ENCODE measurements at regions not wholly inside any gene's neighbourhood (a gene's known extent, or its start where the extent isn't known, plus 50 kb on each side); places are given as distances from the start of the nearest gene placed in this dataset.
A peak's percentile ranks its signal among the peaks of the same experiment; 100 is the strongest.

DNA sequence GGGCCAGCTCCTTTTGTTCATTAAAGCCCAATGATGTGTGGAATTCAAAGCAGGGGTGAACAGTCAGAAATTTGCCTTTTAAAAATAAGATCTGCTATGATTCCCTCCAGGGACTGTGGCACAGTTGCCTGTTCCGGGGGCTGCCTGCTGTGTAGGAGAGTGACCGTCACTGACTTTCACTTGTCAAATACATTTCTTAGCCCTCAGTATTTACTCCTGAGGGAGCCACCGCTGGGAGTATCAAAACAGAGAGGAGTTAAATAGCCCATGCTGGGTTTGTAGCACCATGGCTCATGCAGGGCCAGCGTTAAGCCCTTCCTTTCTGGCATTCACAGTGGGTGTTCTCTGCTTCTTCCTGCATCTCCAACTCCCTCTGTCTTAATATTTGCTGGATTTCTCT lies 897.8 kb downstream of the SORCS3 start:
- Mint-ChIP-seq H3K9me3 (peaks cover 6% of the 10 kb centered on the region), H3K4me1 (peaks cover 57% of the 10 kb centered on the region), H3K27ac (peak overlapping the region; percentile 7; the same call in 1 of the 2 replicates), H3K4me3 (peak overlapping the region; percentile 16; the same call in 1 of the 2 replicates), H3K36me3 (0 out of 2 replicates have a peak, but pooled peaks cover 4% of the 10 kb centered on the region), H3K27me3 (ENCODE audit: low read depth) (no peaks in the 10 kb centered on the region; the same call in 1 of the 2 replicates)
- POLR2A ChIA-PET, result no interaction called here
- peak; percentile 22 for DNase-seq (ENCODE audit: low spot score)
- TF ChIP-seq ETV6 (CRISPR knock-in tag; IDR thresholded peaks at IDR 0.05) (peak; percentile 47; the same call in 1 of the 2 replicates), TEAD1 (CRISPR knock-in tag; IDR thresholded peaks at IDR 0.05) (0 out of 2 replicates have a peak, but pooled peaks have one; percentile 46), SP1 (CRISPR knock-in tag; conservative IDR thresholded peaks at IDR 0.05) (0 out of 2 replicates have a peak, but pooled peaks have one; percentile 41), ZNF423 (CRISPR knock-in tag; IDR thresholded peaks at IDR 0.05) (peak; percentile 87), ZNF416 (CRISPR knock-in tag; IDR thresholded peaks at IDR 0.05) (no peak)
- TF ChIP-seq, protein P1, sequence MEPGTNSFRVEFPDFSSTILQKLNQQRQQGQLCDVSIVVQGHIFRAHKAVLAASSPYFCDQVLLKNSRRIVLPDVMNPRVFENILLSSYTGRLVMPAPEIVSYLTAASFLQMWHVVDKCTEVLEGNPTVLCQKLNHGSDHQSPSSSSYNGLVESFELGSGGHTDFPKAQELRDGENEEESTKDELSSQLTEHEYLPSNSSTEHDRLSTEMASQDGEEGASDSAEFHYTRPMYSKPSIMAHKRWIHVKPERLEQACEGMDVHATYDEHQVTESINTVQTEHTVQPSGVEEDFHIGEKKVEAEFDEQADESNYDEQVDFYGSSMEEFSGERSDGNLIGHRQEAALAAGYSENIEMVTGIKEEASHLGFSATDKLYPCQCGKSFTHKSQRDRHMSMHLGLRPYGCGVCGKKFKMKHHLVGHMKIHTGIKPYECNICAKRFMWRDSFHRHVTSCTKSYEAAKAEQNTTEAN (CRISPR knock-in tag; IDR thresholded peaks at IDR 0.05), result no peak
- TF ChIP-seq, protein P2, sequence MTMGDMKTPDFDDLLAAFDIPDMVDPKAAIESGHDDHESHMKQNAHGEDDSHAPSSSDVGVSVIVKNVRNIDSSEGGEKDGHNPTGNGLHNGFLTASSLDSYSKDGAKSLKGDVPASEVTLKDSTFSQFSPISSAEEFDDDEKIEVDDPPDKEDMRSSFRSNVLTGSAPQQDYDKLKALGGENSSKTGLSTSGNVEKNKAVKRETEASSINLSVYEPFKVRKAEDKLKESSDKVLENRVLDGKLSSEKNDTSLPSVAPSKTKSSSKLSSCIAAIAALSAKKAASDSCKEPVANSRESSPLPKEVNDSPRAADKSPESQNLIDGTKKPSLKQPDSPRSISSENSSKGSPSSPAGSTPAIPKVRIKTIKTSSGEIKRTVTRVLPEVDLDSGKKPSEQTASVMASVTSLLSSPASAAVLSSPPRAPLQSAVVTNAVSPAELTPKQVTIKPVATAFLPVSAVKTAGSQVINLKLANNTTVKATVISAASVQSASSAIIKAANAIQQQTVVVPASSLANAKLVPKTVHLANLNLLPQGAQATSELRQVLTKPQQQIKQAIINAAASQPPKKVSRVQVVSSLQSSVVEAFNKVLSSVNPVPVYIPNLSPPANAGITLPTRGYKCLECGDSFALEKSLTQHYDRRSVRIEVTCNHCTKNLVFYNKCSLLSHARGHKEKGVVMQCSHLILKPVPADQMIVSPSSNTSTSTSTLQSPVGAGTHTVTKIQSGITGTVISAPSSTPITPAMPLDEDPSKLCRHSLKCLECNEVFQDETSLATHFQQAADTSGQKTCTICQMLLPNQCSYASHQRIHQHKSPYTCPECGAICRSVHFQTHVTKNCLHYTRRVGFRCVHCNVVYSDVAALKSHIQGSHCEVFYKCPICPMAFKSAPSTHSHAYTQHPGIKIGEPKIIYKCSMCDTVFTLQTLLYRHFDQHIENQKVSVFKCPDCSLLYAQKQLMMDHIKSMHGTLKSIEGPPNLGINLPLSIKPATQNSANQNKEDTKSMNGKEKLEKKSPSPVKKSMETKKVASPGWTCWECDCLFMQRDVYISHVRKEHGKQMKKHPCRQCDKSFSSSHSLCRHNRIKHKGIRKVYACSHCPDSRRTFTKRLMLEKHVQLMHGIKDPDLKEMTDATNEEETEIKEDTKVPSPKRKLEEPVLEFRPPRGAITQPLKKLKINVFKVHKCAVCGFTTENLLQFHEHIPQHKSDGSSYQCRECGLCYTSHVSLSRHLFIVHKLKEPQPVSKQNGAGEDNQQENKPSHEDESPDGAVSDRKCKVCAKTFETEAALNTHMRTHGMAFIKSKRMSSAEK (CRISPR knock-in tag; IDR thresholded peaks at IDR 0.05; ENCODE audit: borderline replicate concordance), result no peak
- TF ChIP-seq, protein P3, sequence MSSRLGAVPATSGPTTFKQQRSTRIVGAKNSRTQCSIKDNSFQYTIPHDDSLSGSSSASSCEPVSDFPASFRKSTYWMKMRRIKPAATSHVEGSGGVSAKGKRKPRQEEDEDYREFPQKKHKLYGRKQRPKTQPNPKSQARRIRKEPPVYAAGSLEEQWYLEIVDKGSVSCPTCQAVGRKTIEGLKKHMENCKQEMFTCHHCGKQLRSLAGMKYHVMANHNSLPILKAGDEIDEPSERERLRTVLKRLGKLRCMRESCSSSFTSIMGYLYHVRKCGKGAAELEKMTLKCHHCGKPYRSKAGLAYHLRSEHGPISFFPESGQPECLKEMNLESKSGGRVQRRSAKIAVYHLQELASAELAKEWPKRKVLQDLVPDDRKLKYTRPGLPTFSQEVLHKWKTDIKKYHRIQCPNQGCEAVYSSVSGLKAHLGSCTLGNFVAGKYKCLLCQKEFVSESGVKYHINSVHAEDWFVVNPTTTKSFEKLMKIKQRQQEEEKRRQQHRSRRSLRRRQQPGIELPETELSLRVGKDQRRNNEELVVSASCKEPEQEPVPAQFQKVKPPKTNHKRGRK (CRISPR knock-in tag; IDR thresholded peaks at IDR 0.05; ENCODE audit: borderline replicate concordance), result 0 out of 2 replicates have a peak, but pooled peaks have one; percentile 57
- CTCF ChIA-PET, result no interaction called here
- ATAC-seq, result peak; percentile 92

DNA sequence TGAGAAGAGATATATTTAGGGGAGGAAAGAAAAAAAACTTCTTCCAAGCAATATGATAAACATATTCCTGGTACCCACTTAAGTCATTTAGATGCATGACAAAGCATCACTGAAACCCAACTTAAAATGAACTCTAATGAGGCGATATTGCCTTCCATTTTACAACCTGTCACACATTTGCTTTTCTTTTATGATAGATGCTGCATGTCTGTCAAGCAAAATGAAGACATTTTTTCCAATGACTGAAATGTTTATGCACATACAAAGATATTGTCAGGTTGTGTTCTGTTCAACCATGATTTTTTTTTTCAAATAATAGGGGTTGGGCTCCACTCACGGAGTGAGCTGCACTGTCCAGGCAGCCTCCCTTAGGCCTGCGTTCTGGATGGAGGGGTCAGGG lies 894.4 kb downstream of the SORCS3 start:
- Mint-ChIP-seq H3K36me3 (peaks cover 15% of the 10 kb centered on the region), H3K9me3 (peaks cover 23% of the 10 kb centered on the region), H3K4me3 (no peak overlapping the region), H3K27me3 (ENCODE audit: low read depth) (no peaks in the 10 kb centered on the region; the same call in 1 of the 2 replicates), H3K4me1 (peaks cover 27% of the 10 kb centered on the region), H3K27ac (no peak overlapping the region)
- DNase-seq (ENCODE audit: low spot score), result no peak
- POLR2A ChIA-PET, result no interaction called here
- CTCF ChIA-PET, result no interaction called here
- TF ChIP-seq, protein P4, sequence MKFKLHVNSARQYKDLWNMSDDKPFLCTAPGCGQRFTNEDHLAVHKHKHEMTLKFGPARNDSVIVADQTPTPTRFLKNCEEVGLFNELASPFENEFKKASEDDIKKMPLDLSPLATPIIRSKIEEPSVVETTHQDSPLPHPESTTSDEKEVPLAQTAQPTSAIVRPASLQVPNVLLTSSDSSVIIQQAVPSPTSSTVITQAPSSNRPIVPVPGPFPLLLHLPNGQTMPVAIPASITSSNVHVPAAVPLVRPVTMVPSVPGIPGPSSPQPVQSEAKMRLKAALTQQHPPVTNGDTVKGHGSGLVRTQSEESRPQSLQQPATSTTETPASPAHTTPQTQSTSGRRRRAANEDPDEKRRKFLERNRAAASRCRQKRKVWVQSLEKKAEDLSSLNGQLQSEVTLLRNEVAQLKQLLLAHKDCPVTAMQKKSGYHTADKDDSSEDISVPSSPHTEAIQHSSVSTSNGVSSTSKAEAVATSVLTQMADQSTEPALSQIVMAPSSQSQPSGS (CRISPR knock-in tag; IDR thresholded peaks at IDR 0.05; ENCODE audit: borderline replicate concordance, low read depth), result no peak
- TF ChIP-seq FOXJ3 (CRISPR knock-in tag; IDR thresholded peaks at IDR 0.05; ENCODE audit: borderline replicate concordance) (no peak), ESRRA (CRISPR knock-in tag; IDR thresholded peaks at IDR 0.05; ENCODE audit: borderline replicate concordance) (no peak), ETV6 (CRISPR knock-in tag; IDR thresholded peaks at IDR 0.05) (no peak), NR1H2 (CRISPR knock-in tag; IDR thresholded peaks at IDR 0.05) (no peak), ZNF138 (CRISPR knock-in tag; conservative IDR thresholded peaks at IDR 0.05) (no peak)
- TF ChIP-seq, protein P5, sequence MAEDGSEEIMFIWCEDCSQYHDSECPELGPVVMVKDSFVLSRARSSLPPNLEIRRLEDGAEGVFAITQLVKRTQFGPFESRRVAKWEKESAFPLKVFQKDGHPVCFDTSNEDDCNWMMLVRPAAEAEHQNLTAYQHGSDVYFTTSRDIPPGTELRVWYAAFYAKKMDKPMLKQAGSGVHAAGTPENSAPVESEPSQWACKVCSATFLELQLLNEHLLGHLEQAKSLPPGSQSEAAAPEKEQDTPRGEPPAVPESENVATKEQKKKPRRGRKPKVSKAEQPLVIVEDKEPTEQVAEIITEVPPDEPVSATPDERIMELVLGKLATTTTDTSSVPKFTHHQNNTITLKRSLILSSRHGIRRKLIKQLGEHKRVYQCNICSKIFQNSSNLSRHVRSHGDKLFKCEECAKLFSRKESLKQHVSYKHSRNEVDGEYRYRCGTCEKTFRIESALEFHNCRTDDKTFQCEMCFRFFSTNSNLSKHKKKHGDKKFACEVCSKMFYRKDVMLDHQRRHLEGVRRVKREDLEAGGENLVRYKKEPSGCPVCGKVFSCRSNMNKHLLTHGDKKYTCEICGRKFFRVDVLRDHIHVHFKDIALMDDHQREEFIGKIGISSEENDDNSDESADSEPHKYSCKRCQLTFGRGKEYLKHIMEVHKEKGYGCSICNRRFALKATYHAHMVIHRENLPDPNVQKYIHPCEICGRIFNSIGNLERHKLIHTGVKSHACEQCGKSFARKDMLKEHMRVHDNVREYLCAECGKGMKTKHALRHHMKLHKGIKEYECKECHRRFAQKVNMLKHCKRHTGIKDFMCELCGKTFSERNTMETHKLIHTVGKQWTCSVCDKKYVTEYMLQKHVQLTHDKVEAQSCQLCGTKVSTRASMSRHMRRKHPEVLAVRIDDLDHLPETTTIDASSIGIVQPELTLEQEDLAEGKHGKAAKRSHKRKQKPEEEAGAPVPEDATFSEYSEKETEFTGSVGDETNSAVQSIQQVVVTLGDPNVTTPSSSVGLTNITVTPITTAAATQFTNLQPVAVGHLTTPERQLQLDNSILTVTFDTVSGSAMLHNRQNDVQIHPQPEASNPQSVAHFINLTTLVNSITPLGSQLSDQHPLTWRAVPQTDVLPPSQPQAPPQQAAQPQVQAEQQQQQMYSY (CRISPR knock-in tag; IDR thresholded peaks at IDR 0.05), result no peak
- TF ChIP-seq, protein P6, sequence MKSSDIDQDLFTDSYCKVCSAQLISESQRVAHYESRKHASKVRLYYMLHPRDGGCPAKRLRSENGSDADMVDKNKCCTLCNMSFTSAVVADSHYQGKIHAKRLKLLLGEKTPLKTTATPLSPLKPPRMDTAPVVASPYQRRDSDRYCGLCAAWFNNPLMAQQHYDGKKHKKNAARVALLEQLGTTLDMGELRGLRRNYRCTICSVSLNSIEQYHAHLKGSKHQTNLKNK (CRISPR knock-in tag; IDR thresholded peaks at IDR 0.05), result no peak
- no peak for ATAC-seq
